ENCODE measurements at regions not wholly inside any gene's neighbourhood (a gene's known extent, or its start where the extent isn't known, plus 50 kb on each side); places are given as distances from the start of the nearest gene placed in this dataset.

DNA sequence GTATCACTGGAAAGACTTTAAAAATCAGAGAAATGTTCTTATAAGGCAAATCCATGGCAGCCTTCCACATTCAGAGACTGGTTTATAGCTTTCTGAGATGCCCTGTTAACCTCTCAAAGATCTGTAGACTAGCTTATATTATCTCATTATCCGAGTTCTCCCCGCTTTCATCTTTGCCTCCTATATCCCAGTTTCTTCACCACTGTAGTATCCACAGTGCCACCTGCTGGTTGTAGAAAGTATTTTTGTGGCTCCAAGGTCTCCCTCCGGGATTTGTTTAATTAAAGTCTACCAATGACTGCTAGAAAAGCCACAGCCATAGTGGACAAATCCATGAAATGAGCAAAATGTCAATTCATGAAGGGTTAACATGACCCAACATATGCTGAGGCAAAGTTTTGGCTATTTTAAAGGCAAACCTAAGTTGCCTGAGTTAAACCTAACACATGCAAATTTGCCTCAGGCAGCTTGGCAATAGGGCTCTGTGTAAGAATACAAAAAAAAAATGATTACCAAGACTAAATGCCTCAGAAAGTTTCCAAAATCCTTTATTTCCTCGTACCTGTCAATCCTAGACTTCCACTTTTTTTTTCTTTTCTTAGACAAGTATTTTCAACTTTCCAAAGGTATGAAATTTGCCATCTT lies 218.8 kb upstream of the BMP4 start:
- Mint-ChIP-seq H3K36me3 (no peaks in the 10 kb centered on the region), H3K9me3 (no peaks in the 10 kb centered on the region), H3K27me3 (ENCODE audit: low read depth in 3 of 3) (peaks cover 3 to 13% (median 4%) of the 10 kb centered on the region in 3 donors), H3K27ac (no peak overlapping the region), H3K4me3 (no peak overlapping the region), H3K4me1 (no peaks in the 10 kb centered on the region)
- Histone ChIP-seq H3K4me3 (replicated peaks in 1 of 3; ENCODE audit: low read depth in 2 of 3, low read length in 3 of 3) (no peak overlapping the region), H3K36me3 (replicated peaks in 1 of 2; ENCODE audit: control insufficient read depth in 1 of 2, insufficient read depth in 2 of 2, low read length in 2 of 2) (no peaks in the 10 kb centered on the region), H3K4me2 (replicated peaks; ENCODE audit: extremely low read depth, low read length, poor library complexity, severe bottlenecking) (no peak overlapping the region), H2AFZ (ENCODE audit: insufficient read depth, low read depth, low read length, poor library complexity, severe bottlenecking) (no peak overlapping the region), H3K9ac (ENCODE audit: insufficient read depth, low read length, poor library complexity, severe bottlenecking) (no peak overlapping the region), H3K4me1 (ENCODE audit: control insufficient read depth in 1 of 2, insufficient read depth in 2 of 2, low read length in 2 of 2) (no peaks in the 10 kb centered on the region), H3K79me2 (ENCODE audit: insufficient read depth, low read length) (no peaks in the 10 kb centered on the region), H3K27me3 (ENCODE audit: control insufficient read depth in 2 of 2, insufficient read depth in 2 of 2, low read length in 2 of 2) (peaks cover 2 to 7% of the 10 kb centered on the region in 2 donors), H4K20me1 (ENCODE audit: insufficient read depth, low read length) (no peaks in the 10 kb centered on the region), H3K9me3 (replicated peaks in 1 of 2; ENCODE audit: control insufficient read depth in 1 of 2, insufficient read depth in 1 of 2, low read length in 2 of 2) (no peaks in the 10 kb centered on the region), H3K27ac (ENCODE audit: low read depth in 1 of 2, low read length in 2 of 2) (no peak overlapping the region)
- intact Hi-C loops (cut with micrococcal nuclease) = no loop called here
- TF ChIP-seq, protein P1, sequence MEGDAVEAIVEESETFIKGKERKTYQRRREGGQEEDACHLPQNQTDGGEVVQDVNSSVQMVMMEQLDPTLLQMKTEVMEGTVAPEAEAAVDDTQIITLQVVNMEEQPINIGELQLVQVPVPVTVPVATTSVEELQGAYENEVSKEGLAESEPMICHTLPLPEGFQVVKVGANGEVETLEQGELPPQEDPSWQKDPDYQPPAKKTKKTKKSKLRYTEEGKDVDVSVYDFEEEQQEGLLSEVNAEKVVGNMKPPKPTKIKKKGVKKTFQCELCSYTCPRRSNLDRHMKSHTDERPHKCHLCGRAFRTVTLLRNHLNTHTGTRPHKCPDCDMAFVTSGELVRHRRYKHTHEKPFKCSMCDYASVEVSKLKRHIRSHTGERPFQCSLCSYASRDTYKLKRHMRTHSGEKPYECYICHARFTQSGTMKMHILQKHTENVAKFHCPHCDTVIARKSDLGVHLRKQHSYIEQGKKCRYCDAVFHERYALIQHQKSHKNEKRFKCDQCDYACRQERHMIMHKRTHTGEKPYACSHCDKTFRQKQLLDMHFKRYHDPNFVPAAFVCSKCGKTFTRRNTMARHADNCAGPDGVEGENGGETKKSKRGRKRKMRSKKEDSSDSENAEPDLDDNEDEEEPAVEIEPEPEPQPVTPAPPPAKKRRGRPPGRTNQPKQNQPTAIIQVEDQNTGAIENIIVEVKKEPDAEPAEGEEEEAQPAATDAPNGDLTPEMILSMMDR (IDR thresholded peaks at IDR 0.05) = peak; percentile 89
- DNase-seq = peak; percentile 0 to 31 (median 27)
- 0% methylated on average over 1 of the region's 4 CpGs for WGBS (ENCODE audit: insufficient coverage)

DNA sequence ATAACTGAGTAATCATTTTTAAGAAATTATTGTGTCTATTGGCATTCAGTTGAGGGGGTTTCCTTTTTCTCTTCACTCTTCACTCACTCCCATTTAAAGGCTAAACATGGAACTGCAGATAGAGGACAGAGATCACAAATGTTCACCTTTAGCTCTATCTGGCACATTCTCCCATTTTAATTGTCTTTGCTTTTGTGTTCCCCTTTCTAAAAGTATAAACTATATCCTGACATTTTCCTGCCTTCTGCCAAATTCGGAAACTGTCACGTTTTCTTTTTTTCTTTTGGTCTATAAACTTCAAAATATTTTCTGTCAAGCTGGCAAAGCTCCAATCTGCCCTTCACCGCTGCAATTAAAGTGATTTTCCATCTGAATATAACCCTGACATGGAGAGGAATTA lies 219.8 kb upstream of the CDKN3 start:
- no peak for DNase-seq
- Histone ChIP-seq H2AFZ (ENCODE audit: insufficient read depth, low read depth, low read length, poor library complexity, severe bottlenecking) (no peak overlapping the region), H3K27ac (ENCODE audit: low read depth in 1 of 2, low read length in 2 of 2) (no peak overlapping the region), H4K20me1 (ENCODE audit: insufficient read depth, low read length) (no peaks in the 10 kb centered on the region), H3K27me3 (ENCODE audit: control insufficient read depth in 2 of 2, insufficient read depth in 2 of 2, low read length in 2 of 2) (peaks cover 2 to 7% of the 10 kb centered on the region in 2 donors), H3K9me3 (replicated peaks in 1 of 2; ENCODE audit: control insufficient read depth in 1 of 2, insufficient read depth in 1 of 2, low read length in 2 of 2) (no peaks in the 10 kb centered on the region), H3K9ac (ENCODE audit: insufficient read depth, low read length, poor library complexity, severe bottlenecking) (no peak overlapping the region), H3K4me3 (replicated peaks in 1 of 3; ENCODE audit: low read depth in 2 of 3, low read length in 3 of 3) (no peak overlapping the region), H3K4me1 (ENCODE audit: control insufficient read depth in 1 of 2, insufficient read depth in 2 of 2, low read length in 2 of 2) (no peaks in the 10 kb centered on the region), H3K79me2 (ENCODE audit: insufficient read depth, low read length) (no peaks in the 10 kb centered on the region), H3K4me2 (replicated peaks; ENCODE audit: extremely low read depth, low read length, poor library complexity, severe bottlenecking) (no peak overlapping the region), H3K36me3 (replicated peaks in 1 of 2; ENCODE audit: control insufficient read depth in 1 of 2, insufficient read depth in 2 of 2, low read length in 2 of 2) (no peaks in the 10 kb centered on the region)
- H3K4me1 Mint-ChIP-seq = no peaks in the 10 kb centered on the region
- intact Hi-C loops (cut with micrococcal nuclease) = no loop called here
- peaks cover 3 to 16% (median 4%) of the 10 kb centered on the region in 3 donors for H3K27me3 Mint-ChIP-seq (ENCODE audit: low read depth in 3 of 3)
- H3K27ac Mint-ChIP-seq = no peak overlapping the region
- WGBS (ENCODE audit: insufficient coverage) = 57% methylated on average over 2 of the region's 3 CpGs
- TF ChIP-seq, protein P1 (IDR thresholded peaks at IDR 0.05) = no peak
- no peaks in the 10 kb centered on the region for H3K9me3 Mint-ChIP-seq
- no peaks in the 10 kb centered on the region for H3K36me3 Mint-ChIP-seq
- peak overlapping the region in 1 of 2 donors; percentile 37 for H3K4me3 Mint-ChIP-seq

All from CD14-positive monocyte (primary cell).